ENCODE measurements at regions not wholly inside any gene's neighbourhood (a gene's known extent, or its start where the extent isn't known, plus 50 kb on each side); places are given as distances from the start of the nearest gene placed in this dataset.

GRCh38 chr13:22091222-22091970 is 420.5 kb downstream of the FGF9 start:
- TF ChIP-seq POLR2A (IDR thresholded peaks at IDR 0.05; ENCODE audit: low read length): no peak
- TF ChIP-seq GATA1 (IDR thresholded peaks at IDR 0.05; ENCODE audit: low read depth, low read length): no peak
